K562 (cell line): ENCODE measurements at regions not wholly inside any gene's neighbourhood (a gene's known extent, or its start where the extent isn't known, plus 50 kb on each side); places are given as distances from the start of the nearest gene placed in this dataset.

Experiments used
- ATAC-seq: fragments of 200-7000 bp; cut with Tn5 transposase; 3 replicates; pipeline ENCODE4 v1.9.1; 2020; ENCODE audit warnings: moderate library complexity
- BruUV-seq: library from RNA; stranded (reverse); fragments of 400-500 nt; replicated peaks from 2 replicates; lab custom pipeline; 2021; lab: Mats Ljungman, UMichigan
- CTCF ChIA-PET: fragments of 300-600 bp; formaldehyde crosslinking; extraction: SDS; loops from one replicate; lab custom pipeline; 2021; ENCODE audit warnings: low intra/inter-chr PET ratio; lab: Yijun Ruan, JAX
- POLR2A ChIA-PET: fragments of 300-600, 350-650 bp; sonication (Branson Sonifier 250); formaldehyde crosslinking; extraction: SDS; loops from one replicate; lab custom pipeline; 2021; ENCODE audit warnings: antibody characterized with exemption, inconsistent platforms; lab: Yijun Ruan, JAX
- DNase-seq, 4 experiments: peaks; one replicate each; pipeline versions ENCODE4 v3.0.0 to v3.0.0-alpha.2; 2011 to 2018; ENCODE audit warnings: low spot score in 3 of 4, mixed read lengths in 3 of 4; ENCODE audit errors: extremely low read depth in 1 of 4
- FAIRE-seq: peaks from 2 replicates; lab custom pipeline; 2011; peaks lifted over from hg19 to GRCh38; lab: Jason Lieb, UNC
- H2AFZ ChIP-seq: 2 replicates; pipeline ENCODE4 v1.6.0; 2011; ENCODE audit warnings: low read depth, low read length, control low read depth, inconsistent platforms
- H3K27ac ChIP-seq: fragments of 200-600 bp; 3 replicates; pipeline ENCODE4 v1.8.0; 2011; ENCODE audit warnings: low read depth, mild to moderate bottlenecking, control low read depth, inconsistent platforms, low read length, moderate library complexity, mixed read lengths; ENCODE audit errors: extremely low read depth
- H3K27me3 ChIP-seq, 2 experiments: fragments of 300-600 bp in 1 of 2; 2 replicates in 1 of 2; 3 replicates in 1 of 2; pipeline versions ENCODE4 v1.6.0 to v1.8.0; 2011; ENCODE audit warnings: inconsistent platforms in 2 of 2, low read length in 2 of 2, mild to moderate bottlenecking in 1 of 2, mixed read lengths in 1 of 2, moderate library complexity in 1 of 2; ENCODE audit not compliant: control insufficient read depth in 2 of 2, insufficient read depth in 2 of 2
- H3K36me3 ChIP-seq: fragments of 300-600 bp; 3 replicates; pipeline ENCODE4 v1.8.0; 2011; ENCODE audit warnings: mild to moderate bottlenecking, low read length, inconsistent platforms; ENCODE audit not compliant: control insufficient read depth, insufficient read depth
- H3K4me1 ChIP-seq, 2 experiments: fragments of 200-600 bp in 1 of 2; replicated peaks in 1 of 2; 2 replicates in 1 of 2; 3 replicates in 1 of 2; pipeline versions ENCODE4 v1.5.1 to v1.8.0; 2011; ENCODE audit warnings: inconsistent platforms in 2 of 2, low read length in 2 of 2, mild to moderate bottlenecking in 1 of 2, mixed read lengths in 1 of 2, moderate library complexity in 1 of 2; ENCODE audit not compliant: control insufficient read depth in 2 of 2, insufficient read depth in 2 of 2
- H3K4me2 ChIP-seq: 2 replicates; pipeline ENCODE4 v1.6.1; 2011; ENCODE audit warnings: low read length, control low read depth, inconsistent platforms, mixed read lengths; ENCODE audit not compliant: insufficient read depth
- H3K4me3 ChIP-seq: fragments of 200-600 bp; sonication (generic), shearing (Covaris generic); 2 replicates; pipeline ENCODE4 v1.5.1; 2016; ENCODE audit warnings: control low read depth, inconsistent platforms
- H3K79me2 ChIP-seq: fragments of 200-600 bp; 3 replicates; pipeline ENCODE4 v1.8.0; 2011; ENCODE audit warnings: low read length, inconsistent platforms; ENCODE audit not compliant: control insufficient read depth, insufficient read depth
- H3K9ac ChIP-seq, 2 experiments: 2 replicates each; pipeline versions ENCODE4 v1.6.0 to v1.6.1; 2011; ENCODE audit warnings: low read depth in 2 of 2, low read length in 2 of 2, control low read depth in 1 of 2, inconsistent platforms in 1 of 2, mild to moderate bottlenecking in 1 of 2, mixed read lengths in 1 of 2; ENCODE audit not compliant: insufficient read depth in 1 of 2
- H3K9me1 ChIP-seq: one replicate; pipeline ENCODE4 v1.6.0; 2011; ENCODE audit warnings: inconsistent platforms, mild to moderate bottlenecking, low read length, moderate library complexity; ENCODE audit not compliant: control insufficient read depth, insufficient read depth
- H3K9me3 ChIP-seq: replicated peaks from 2 replicates; pipeline ENCODE4 v1.5.1; 2011; ENCODE audit warnings: low read depth, low read length, inconsistent platforms; ENCODE audit not compliant: control insufficient read depth, insufficient read depth
- H4K20me1 ChIP-seq: replicated peaks from 2 replicates; pipeline ENCODE4 v1.6.1; 2011; ENCODE audit warnings: low read length, inconsistent platforms, mixed read lengths; ENCODE audit not compliant: control insufficient read depth, insufficient read depth
- HSF4 ChIP-seq: fragments of 250-450 bp; sonication (Bioruptor Pico); IDR thresholded peaks from 2 replicates; pipeline ENCODE4 v2.1.2; 2022; ENCODE audit warnings: mild to moderate bottlenecking, moderate library complexity, borderline replicate concordance
- XRCC3 ChIP-seq: fragments of 450-650 bp; IDR thresholded peaks from 2 replicates; pipeline ENCODE4 v1.6.1; 2017; ENCODE audit warnings: mild to moderate bottlenecking, moderate library complexity
- ZFP36 ChIP-seq: fragments of 150-350 bp; IDR thresholded peaks from 2 replicates; pipeline ENCODE4 v1.6.1; 2018; ENCODE audit warnings: low read length, low read depth; ENCODE audit not compliant: partially characterized antibody
- ZNF589 ChIP-seq: fragments of 200-800 bp; sonication (Bioruptor generic); IDR thresholded peaks from 2 replicates; pipeline ENCODE4 v1.6.1; 2016; ENCODE audit warnings: low read depth, missing genetic modification characterization, missing compliant biosample characterization
- WGBS: fragments of 100-300 bp; shearing (Covaris generic); methylation state at CpG from one replicate; pipeline ENCODE4 v1.1.6; 2016; ENCODE audit warnings: low coverage, mixed read lengths; ENCODE audit not compliant: insufficient coverage; ENCODE audit errors: missing lambda C conversion rate; 5-methylcytosine and 5-hydroxymethylcytosine counted together
- in situ Hi-C: fragments of 300-500 bp; cut with MboI; formaldehyde crosslinking; loops from 4 replicates; pipeline ENCODE4 v1.15.0; 2018; ENCODE audit warnings: inconsistent platforms, mixed read lengths
- intact Hi-C: fragments of 100-400 bp; cut with micrococcal nuclease; formaldehyde crosslinking; loops from 2 replicates; pipeline ENCODE4 v1.14.2; 2022
- TF ChIP-seq, protein P1 (sequence below): fragments of 250-450 bp; sonication (Bioruptor Pico); IDR thresholded peaks from 2 replicates; pipeline ENCODE4 v1.4.0; 2020; ENCODE audit warnings: mild to moderate bottlenecking
- TF ChIP-seq, protein P2 (sequence below): sonication (generic); formaldehyde crosslinking; IDR thresholded peaks from 2 replicates; pipeline ENCODE4 v1.8.1; 2023; ENCODE audit warnings: mild to moderate bottlenecking, missing genetic modification reagents
- TF ChIP-seq, protein P3 (sequence below): fragments of 200-800 bp; sonication (Bioruptor generic); IDR thresholded peaks from 2 replicates; pipeline ENCODE4 v1.6.1; 2016; ENCODE audit warnings: missing genetic modification characterization, missing compliant biosample characterization

DNA sequence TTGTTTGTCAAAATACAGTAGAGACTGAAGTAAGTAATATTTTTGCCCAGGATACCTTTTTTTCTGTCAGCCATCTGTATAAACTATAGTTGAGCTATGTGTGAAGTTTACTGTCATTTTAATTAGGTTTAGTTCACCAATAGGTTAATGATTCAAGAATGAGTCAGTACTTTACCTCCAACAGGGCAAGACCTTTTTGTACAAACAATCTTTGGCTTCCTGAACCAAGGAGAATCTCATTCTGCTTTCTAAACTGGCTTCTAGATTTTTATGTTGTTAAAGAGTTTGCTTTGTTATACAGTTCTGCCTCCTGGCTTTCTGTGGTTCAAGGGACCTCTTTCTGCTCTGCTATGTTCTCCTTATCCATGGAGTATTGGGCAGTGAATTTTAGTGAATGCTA lies 412.0 kb upstream of the NR3C2 start:
- TF ChIP-seq HSF4 (CRISPR knock-in tag) (no peak), ZFP36 (no peak), ZNF589 (CRISPR knock-in tag) (no peak)
- TF ChIP-seq, protein P1, sequence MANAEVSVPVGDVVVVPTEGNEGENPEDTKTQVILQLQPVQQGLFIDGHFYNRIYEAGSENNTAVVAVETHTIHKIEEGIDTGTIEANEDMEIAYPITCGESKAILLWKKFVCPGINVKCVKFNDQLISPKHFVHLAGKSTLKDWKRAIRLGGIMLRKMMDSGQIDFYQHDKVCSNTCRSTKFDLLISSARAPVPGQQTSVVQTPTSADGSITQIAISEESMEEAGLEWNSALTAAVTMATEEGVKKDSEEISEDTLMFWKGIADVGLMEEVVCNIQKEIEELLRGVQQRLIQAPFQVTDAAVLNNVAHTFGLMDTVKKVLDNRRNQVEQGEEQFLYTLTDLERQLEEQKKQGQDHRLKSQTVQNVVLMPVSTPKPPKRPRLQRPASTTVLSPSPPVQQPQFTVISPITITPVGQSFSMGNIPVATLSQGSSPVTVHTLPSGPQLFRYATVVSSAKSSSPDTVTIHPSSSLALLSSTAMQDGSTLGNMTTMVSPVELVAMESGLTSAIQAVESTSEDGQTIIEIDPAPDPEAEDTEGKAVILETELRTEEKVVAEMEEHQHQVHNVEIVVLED (CRISPR knock-in tag): no peak
- CTCF ChIA-PET: no interaction called here
- no peak overlapping the region for H3K4me2 ChIP-seq
- POLR2A ChIA-PET: no interaction called here
- H3K36me3 ChIP-seq: no peaks in the 10 kb centered on the region
- FAIRE-seq: no peak
- H3K4me1 ChIP-seq: no peaks in the 10 kb centered on the region
- intact Hi-C loops: no loop called here
- H4K20me1 ChIP-seq: no peaks in the 10 kb centered on the region
- in situ Hi-C loops: no loop called here
- BruUV-seq: no TSS peak
- H3K9ac ChIP-seq: no peak overlapping the region
- H3K79me2 ChIP-seq: no peaks in the 10 kb centered on the region
- no peaks in the 10 kb centered on the region for H3K9me3 ChIP-seq
- DNase-seq: no peak
- H3K27ac ChIP-seq: no peak overlapping the region
- no peak for ATAC-seq
- no peak overlapping the region for H2AFZ ChIP-seq
- no peaks in the 10 kb centered on the region for H3K9me1 ChIP-seq
- H3K4me3 ChIP-seq: no peak overlapping the region
- no peaks in the 10 kb centered on the region for H3K27me3 ChIP-seq

DNA sequence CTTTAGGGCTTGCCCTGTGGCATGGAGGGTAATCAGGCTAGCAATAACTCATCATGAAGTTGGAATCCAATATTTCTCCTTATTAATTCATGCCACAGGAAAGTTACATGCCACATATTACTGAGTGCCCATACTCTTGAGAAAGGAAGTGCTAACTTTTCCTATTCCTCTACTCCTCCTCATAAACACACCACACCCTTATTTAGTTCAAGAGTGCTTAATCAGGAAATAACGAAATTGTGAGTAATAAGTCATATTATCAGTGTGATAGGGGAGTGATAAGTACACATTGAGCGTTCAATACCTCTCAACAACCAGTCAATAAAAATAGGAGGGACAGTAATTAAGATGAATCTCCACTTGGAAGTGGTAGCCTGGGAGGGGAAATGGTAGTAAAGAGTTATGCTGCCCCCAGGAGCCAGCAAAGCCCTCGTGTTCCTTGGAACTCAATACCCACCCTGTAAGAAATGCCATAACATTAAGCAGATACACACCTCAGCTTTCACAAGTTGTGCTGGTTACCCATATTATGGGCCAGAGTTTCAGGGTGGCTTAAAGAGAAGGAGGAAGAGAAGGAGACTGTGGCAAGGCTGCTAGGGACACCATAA lies 410.0 kb upstream of the NR3C2 start:
- Histone ChIP-seq H3K79me2 (no peaks in the 10 kb centered on the region), H3K27ac (no peak overlapping the region), H3K36me3 (no peaks in the 10 kb centered on the region), H3K9me3 (no peaks in the 10 kb centered on the region), H4K20me1 (no peaks in the 10 kb centered on the region), H3K9ac (no peak overlapping the region), H3K27me3 (no peaks in the 10 kb centered on the region), H3K4me2 (no peak overlapping the region), H3K4me3 (no peak overlapping the region), H3K9me1 (no peaks in the 10 kb centered on the region), H3K4me1 (no peaks in the 10 kb centered on the region), H2AFZ (no peak overlapping the region)
- no peak for DNase-seq
- 0% methylated on average over 3 of the region's 3 CpGs for WGBS
- ATAC-seq: no peak
- ChIA-PET CTCF (no interaction called here), POLR2A (no interaction called here)
- in situ Hi-C loops: no loop called here
- no TSS peak for BruUV-seq
- no peak for FAIRE-seq
- intact Hi-C loops: no loop called here
- no peak for TF ChIP-seq XRCC3
- TF ChIP-seq, protein P2, sequence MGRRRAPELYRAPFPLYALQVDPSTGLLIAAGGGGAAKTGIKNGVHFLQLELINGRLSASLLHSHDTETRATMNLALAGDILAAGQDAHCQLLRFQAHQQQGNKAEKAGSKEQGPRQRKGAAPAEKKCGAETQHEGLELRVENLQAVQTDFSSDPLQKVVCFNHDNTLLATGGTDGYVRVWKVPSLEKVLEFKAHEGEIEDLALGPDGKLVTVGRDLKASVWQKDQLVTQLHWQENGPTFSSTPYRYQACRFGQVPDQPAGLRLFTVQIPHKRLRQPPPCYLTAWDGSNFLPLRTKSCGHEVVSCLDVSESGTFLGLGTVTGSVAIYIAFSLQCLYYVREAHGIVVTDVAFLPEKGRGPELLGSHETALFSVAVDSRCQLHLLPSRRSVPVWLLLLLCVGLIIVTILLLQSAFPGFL: no peak
- TF ChIP-seq, protein P3, sequence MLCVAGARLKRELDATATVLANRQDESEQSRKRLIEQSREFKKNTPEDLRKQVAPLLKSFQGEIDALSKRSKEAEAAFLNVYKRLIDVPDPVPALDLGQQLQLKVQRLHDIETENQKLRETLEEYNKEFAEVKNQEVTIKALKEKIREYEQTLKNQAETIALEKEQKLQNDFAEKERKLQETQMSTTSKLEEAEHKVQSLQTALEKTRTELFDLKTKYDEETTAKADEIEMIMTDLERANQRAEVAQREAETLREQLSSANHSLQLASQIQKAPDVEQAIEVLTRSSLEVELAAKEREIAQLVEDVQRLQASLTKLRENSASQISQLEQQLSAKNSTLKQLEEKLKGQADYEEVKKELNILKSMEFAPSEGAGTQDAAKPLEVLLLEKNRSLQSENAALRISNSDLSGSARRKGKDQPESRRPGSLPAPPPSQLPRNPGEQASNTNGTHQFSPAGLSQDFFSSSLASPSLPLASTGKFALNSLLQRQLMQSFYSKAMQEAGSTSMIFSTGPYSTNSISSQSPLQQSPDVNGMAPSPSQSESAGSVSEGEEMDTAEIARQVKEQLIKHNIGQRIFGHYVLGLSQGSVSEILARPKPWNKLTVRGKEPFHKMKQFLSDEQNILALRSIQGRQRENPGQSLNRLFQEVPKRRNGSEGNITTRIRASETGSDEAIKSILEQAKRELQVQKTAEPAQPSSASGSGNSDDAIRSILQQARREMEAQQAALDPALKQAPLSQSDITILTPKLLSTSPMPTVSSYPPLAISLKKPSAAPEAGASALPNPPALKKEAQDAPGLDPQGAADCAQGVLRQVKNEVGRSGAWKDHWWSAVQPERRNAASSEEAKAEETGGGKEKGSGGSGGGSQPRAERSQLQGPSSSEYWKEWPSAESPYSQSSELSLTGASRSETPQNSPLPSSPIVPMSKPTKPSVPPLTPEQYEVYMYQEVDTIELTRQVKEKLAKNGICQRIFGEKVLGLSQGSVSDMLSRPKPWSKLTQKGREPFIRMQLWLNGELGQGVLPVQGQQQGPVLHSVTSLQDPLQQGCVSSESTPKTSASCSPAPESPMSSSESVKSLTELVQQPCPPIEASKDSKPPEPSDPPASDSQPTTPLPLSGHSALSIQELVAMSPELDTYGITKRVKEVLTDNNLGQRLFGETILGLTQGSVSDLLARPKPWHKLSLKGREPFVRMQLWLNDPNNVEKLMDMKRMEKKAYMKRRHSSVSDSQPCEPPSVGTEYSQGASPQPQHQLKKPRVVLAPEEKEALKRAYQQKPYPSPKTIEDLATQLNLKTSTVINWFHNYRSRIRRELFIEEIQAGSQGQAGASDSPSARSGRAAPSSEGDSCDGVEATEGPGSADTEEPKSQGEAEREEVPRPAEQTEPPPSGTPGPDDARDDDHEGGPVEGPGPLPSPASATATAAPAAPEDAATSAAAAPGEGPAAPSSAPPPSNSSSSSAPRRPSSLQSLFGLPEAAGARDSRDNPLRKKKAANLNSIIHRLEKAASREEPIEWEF (CRISPR knock-in tag): no peak
